Tibial artery (tissue), 4 donors: ENCODE measurements at regions not wholly inside any gene's neighbourhood (a gene's known extent, or its start where the extent isn't known, plus 50 kb on each side); places are given as distances from the start of the nearest gene placed in this dataset.
A peak's percentile ranks its signal among the peaks of the same experiment; 100 is the strongest.
"Not testable (repeated sequence)": the region's sequence is repeated elsewhere in the genome, so short reads cannot be mapped to it uniquely, and the experiment has no call there.

ENCODE experiments used
- DNase-seq, 2 donors: peaks; one replicate each; pipeline ENCODE4 v3.0.0-alpha.2; 2019
- H3K27ac ChIP-seq, 2 donors: fragments of 200-600 bp; sonication (generic) in 1 of 2; 1 replicate in 1 of 2; 2 replicates in 1 of 2; pipeline ENCODE4 v1.5.1; 2018 to 2019; ENCODE audit warnings: mild to moderate bottlenecking in 1 of 2
- H3K27me3 ChIP-seq, 2 donors: fragments of 200-600 bp; sonication (generic) in 1 of 2; one replicate each; pipeline versions ENCODE4 v1.5.1 to v1.6.0; 2016 to 2019
- H3K36me3 ChIP-seq, 3 donors: fragments of 200-600 bp; sonication (generic) in 2 of 3; one replicate each; pipeline ENCODE4 v1.5.1; 2016 to 2019; ENCODE audit warnings: mild to moderate bottlenecking in 2 of 3
- H3K4me1 ChIP-seq, 4 donors: fragments of 200-600 bp; sonication (generic) in 2 of 4; 1 replicate in 3 of 4; 2 replicates in 1 of 4; pipeline ENCODE4 v1.5.1; 2016 to 2019
- H3K4me3 ChIP-seq, 2 donors: fragments of 200-600 bp; sonication (generic) in 1 of 2; 1 replicate in 1 of 2; 2 replicates in 1 of 2; pipeline ENCODE4 v1.5.1; 2018 to 2019; ENCODE audit warnings: mild to moderate bottlenecking in 2 of 2
- H3K9me3 ChIP-seq, 3 donors: fragments of 200-600 bp; sonication (generic) in 1 of 3; one replicate each; pipeline ENCODE4 v1.5.1; 2016 to 2019
- intact Hi-C: fragments of 100-400 bp; cut with DNase I; formaldehyde crosslinking; loops from one replicate; pipeline ENCODE4 v1.15.0; 2023; ENCODE audit warnings: low total_unique reads
- TF ChIP-seq, protein P1 (sequence below), 2 experiments: fragments of 200-600 bp in 1 of 2; fragments of 450-650 bp in 1 of 2; IDR thresholded peaks; one replicate each; pipeline ENCODE4 v1.5.1; 2017 to 2019; ENCODE audit warnings: antibody characterized with exemption in 2 of 2, mild to moderate bottlenecking in 1 of 2, moderate library complexity in 1 of 2

DNA sequence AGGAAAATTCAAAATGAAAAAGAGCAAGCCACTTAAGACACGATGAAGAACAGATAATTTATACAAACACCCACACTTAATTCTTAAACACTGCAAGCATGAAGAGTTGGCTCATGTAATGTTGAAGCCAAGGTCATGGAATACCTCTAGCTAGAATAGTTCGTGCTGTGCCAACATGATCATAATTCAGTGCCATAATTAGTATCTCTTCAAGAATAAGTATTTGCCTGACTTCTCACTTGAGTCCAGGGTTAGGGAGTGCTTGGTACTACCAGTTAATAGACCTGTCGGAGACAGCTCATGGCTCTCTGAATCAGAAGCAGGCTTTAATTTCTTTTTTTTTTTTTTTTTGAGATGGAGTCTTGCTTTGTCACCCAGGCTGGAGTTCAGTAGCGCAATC, 206.3 kb downstream of the UNC5CL start:
- TF ChIP-seq, protein P1, sequence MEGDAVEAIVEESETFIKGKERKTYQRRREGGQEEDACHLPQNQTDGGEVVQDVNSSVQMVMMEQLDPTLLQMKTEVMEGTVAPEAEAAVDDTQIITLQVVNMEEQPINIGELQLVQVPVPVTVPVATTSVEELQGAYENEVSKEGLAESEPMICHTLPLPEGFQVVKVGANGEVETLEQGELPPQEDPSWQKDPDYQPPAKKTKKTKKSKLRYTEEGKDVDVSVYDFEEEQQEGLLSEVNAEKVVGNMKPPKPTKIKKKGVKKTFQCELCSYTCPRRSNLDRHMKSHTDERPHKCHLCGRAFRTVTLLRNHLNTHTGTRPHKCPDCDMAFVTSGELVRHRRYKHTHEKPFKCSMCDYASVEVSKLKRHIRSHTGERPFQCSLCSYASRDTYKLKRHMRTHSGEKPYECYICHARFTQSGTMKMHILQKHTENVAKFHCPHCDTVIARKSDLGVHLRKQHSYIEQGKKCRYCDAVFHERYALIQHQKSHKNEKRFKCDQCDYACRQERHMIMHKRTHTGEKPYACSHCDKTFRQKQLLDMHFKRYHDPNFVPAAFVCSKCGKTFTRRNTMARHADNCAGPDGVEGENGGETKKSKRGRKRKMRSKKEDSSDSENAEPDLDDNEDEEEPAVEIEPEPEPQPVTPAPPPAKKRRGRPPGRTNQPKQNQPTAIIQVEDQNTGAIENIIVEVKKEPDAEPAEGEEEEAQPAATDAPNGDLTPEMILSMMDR (IDR thresholded peaks at IDR 0.05), result no peak
- intact Hi-C loops, result no loop called here
- Histone ChIP-seq H3K4me3 (no peak overlapping the region), H3K36me3 (no peaks in the 10 kb centered on the region), H3K27ac (no peak overlapping the region), H3K9me3 (no peaks in the 10 kb centered on the region), H3K27me3 (no peaks in the 10 kb centered on the region), H3K4me1 (no peaks in the 10 kb centered on the region)
- DNase-seq, result no peak

DNA sequence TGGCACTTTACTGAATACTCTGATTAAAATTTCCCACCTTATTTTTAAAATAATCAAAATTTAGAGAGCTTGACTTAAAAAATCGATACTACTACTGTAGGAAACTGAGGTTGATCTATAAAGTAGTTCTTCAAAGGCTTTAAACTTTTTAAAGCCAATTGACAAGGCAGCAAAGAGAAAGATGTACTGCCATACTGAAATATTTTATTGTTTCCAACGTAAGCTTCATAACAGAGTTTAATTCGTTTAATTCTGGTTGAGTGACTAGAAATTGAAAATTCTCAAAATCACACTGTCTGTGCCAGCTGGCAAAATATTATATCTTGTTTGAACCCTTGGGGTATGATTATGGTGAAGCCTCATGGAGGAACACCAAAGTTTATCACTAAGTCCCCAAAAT, 207.6 kb downstream of the UNC5CL start:
- Histone ChIP-seq H3K9me3 (no peaks in the 10 kb centered on the region), H3K36me3 (no peaks in the 10 kb centered on the region), H3K4me3 (no peak overlapping the region), H3K27ac (no peak overlapping the region), H3K27me3 (no peaks in the 10 kb centered on the region), H3K4me1 (no peaks in the 10 kb centered on the region)
- intact Hi-C loops, result no loop called here
- DNase-seq, result no peak
- TF ChIP-seq, protein P1 (IDR thresholded peaks at IDR 0.05), result no peak

DNA sequence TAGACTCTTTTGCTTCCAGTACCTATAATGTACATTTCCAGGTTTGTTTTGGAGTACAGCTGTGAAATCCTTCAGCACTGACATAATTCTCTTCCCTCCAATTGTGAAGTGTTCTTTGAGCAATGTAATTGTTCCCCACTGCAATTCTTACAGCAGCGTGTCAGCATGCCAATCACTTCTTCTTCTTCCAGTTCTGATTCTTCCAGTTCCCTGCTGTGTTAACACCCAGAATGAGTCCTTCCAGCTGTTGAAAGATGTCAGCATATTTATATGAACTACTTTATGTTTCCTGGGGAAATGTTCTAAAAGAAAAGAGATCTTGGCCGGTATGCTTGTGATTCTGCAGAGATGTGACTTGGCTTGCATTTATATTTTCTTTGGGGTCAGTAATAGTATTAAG, 213.9 kb downstream of the UNC5CL start:
- Histone ChIP-seq H3K27ac (no peak overlapping the region), H3K36me3 (no peaks in the 10 kb centered on the region), H3K4me3 (no peak overlapping the region), H3K27me3 (no peaks in the 10 kb centered on the region), H3K9me3 (no peaks in the 10 kb centered on the region), H3K4me1 (no peaks in the 10 kb centered on the region)
- intact Hi-C loops, result no loop called here
- TF ChIP-seq, protein P1 (IDR thresholded peaks at IDR 0.05), result no peak
- DNase-seq, result no peak

DNA sequence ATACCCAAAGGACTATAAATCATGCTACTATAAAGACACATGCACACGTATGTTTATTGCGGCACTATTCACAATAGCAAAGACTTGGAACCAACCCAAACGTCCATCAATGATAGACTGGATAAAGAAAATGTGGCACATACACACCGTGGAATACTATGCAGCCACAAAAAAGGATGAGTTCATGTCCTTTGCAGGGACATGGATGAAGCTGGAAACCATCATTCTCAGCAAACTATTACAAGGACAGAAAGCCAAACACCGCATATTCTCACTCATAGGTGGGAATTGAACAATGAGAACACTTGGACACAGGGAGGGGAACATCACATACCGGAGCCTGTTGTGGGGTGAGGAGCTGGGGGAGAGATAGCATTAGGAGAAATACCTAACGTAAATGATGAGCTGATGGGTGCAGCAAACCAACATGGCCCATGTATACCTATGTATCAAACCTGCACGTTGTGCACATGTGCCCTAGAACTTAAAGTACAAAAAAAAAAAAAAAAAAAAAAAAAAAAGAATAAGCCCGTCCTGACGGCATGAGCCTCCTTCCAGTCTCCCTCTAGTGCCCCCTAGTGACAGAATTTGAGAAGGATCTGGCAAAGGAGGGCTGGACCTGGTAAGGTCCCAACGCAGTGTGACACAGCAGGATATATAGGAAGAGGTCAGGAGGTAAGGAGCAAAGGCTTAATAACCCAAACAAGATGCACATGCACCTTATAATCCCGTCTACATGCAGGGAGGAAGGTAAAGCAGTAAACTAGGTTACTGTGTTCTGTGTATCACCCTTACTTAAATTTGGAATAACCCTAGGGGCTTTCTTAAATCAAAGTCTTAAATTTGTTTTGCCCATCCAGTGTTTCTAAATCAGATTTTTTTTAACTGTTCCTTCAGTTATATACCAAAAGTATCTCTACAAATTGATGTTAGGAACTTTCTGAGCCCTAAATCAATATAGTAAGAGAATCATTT, 214.8 kb downstream of the UNC5CL start:
- H3K4me1 ChIP-seq, H3K4me3 ChIP-seq, H3K27ac ChIP-seq, intact Hi-C loops, DNase-seq, H3K9me3 ChIP-seq, H3K36me3 ChIP-seq, H3K27me3 ChIP-seq: not testable (repeated sequence)
- TF ChIP-seq, protein P1 (IDR thresholded peaks at IDR 0.05), result peak; percentile 37 to 40

DNA sequence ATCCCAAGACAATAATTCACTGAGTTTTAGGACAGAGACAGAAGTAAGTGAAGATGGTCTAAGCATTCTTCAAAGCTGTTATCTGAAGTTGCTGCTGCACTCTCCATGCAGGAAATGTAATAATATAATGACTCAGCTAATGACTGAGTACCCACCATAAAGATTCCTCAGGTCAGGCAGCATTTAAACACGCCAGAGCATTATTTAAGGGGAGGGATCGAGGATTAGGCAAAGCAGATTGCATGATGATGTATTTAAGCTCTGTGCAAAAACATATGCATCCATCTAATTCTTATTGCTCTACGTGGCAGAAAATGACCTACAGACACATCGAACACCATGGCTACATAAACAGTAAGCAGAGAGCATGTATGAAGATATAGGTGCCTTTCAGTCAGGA, 216.4 kb downstream of the UNC5CL start:
- DNase-seq, result no peak
- Histone ChIP-seq H3K27ac (no peak overlapping the region), H3K4me3 (no peak overlapping the region), H3K9me3 (no peaks in the 10 kb centered on the region), H3K36me3 (no peaks in the 10 kb centered on the region), H3K27me3 (no peaks in the 10 kb centered on the region), H3K4me1 (no peaks in the 10 kb centered on the region)
- TF ChIP-seq, protein P1 (IDR thresholded peaks at IDR 0.05), result no peak
- intact Hi-C loops, result no loop called here
